CD4-positive, alpha-beta T cell treated with Interleukin-10 for 1 hour (primary cell): ENCODE measurements at regions not wholly inside any gene's neighbourhood (a gene's known extent, or its start where the extent isn't known, plus 50 kb on each side); places are given as distances from the start of the nearest gene placed in this dataset.

Source experiments
- DNase-seq: peaks from one replicate; pipeline ENCODE4 v3.0.0-alpha.2; 2020

DNA sequence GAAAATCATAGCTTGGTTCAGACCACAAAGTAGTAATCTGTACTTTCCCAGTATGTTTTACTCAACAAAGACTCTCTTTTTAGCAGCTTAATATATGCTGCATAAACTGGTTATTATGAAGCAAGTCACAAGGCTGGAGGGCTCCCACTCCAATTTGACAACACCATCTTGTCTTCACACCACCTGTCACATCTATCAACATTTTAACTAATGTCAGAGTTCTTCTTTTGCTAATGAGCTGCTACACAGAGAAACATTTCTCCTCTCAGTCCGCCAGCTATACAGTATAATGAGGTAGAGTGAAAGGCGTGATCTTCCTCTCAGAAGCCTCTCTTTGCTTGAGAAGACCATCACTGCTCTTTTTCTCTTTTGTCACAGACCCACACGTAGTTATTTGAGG, 230.1 kb downstream of the BARHL2 start:
- no peak for DNase-seq

GRCh38 chr1:90486134-90486824, 230.8 kb downstream of the BARHL2 start:
- DNase-seq, result no peak

DNA sequence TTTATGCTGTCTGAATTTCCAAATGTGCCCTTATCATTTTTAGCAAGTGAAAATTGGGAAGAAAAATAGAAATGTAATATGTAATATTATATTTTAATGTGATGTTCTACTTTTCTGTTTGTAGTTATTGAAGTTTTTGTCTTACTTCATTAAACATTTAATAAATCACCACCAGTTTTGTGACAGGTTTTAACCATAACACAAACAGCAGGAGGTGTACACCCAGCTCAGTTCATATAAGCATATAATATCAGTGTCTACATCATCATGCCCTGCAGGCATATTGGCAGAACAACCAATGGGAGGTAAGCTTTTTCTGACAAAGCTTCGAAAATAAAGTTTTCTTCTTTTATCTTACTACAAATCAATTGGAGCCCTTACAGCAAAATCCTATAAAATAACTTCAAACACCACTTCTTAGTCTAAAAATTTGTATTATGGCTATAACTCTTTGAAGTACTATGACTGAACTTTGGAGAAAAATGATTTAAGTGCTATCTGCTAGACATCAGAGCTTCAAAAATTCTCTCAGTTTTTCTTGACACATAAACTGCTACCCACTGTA, 236.7 kb downstream of the BARHL2 start:
- no peak for DNase-seq

DNA sequence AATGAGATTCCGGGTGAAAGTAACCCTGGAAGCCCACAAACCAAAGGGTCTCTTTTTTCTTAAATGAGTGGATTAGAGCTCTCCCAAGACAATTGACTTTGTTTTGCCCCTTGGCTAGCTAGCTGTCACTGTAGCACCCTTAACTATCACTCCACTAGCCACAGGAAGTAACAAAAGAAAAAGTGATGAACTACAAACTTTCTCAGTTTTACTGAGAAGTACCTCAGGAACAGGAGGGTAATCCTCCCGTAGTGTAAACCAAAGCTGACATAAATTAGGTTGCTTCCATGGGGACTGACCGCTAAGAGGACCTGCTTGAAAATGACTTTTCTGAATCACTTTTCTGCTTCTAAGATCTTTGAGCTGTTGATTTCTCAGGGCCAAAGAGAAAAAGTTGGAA, 240.1 kb downstream of the BARHL2 start:
- no peak for DNase-seq

DNA sequence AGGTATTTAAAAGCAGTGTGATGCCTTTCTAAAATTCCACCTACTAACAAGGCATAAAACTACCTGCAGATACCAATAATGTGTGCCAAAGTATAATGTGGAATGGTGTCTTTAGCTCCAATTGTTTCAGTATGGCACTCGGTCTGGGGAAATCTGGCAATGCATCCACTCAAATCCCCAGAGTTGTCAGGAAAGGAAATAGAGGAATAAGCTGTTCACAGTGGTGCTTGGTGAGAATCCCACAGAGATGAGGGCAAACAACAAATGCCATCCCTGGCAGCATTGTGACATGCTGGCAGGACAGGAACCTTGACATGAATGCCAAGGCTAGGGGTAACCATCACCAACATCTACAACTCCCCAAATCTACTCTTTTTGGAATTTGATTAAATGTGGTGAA, 240.7 kb downstream of the BARHL2 start:
- no peak for DNase-seq

GRCh38 chr1:90475631-90476030, 241.5 kb downstream of the BARHL2 start:
- no peak for DNase-seq

DNA sequence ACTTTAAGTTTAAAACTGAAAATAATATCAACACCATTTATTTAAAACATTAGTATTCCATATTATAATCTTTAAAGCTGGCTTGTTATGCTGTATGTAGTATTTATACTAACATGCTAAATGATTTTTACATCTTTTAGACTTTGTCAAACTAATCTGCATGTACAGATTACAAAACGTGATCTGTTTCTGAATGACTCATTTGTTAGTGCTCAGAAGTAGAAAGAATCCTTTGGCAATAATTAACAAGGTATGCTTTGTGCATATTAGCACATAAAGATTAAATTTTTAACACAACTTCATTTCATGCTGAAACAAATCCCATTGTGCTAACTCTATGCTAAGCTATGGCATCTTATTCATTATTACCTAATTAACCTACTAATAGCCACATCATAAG, 242.4 kb downstream of the BARHL2 start:
- DNase-seq, result no peak

GRCh38 chr1:90474158-90474557, 242.9 kb downstream of the BARHL2 start:
- no peak for DNase-seq

- no peak for DNase-seq
Observed at GRCh38 chr1:90472775-90473174, 244.3 kb downstream of the BARHL2 start.

DNA sequence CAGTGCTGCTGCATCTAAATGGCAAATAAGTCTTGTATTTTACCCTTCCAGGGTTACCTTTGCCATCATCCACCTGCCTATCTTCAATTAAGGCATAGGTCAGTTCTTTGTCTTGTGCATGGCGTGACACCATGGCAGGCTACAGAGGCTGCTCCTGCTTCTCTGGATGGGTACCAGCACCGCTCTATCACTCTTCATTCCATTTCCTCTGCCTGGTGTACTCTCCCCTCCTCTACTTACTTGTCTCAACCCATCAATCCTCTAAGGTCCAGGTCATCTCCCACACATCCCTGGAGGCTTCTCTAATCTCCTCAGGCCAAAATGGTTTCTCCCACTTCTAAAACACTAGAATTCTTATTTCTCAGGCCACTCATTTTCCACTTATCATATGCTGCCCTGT, 257.5 kb downstream of the BARHL2 start:
- DNase-seq, result no peak

DNA sequence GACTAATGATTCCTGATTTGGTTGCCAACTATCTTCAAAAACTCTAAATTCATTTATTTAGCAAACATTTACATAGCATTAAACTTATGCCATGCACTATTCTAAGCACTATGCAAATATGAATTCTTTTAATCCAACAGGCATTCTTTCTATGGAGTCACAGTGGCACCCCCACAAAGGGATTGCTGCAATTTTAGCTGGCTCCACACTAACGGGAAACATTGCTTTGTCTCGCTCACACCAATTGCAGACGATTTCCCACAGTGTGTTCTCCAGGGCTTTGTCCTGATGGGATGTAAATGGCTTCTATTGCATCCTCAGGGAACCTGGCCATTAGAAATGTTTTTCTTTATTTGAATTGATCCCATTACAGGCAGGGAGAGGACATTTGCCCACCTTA, 259.1 kb downstream of the BARHL2 start:
- no peak for DNase-seq

- no peak for DNase-seq
Observed at GRCh38 chr1:90452491-90452890, 264.6 kb downstream of the BARHL2 start.

- no peak for DNase-seq
Observed at GRCh38 chr1:90443354-90443753, 273.7 kb downstream of the BARHL2 start.

DNA sequence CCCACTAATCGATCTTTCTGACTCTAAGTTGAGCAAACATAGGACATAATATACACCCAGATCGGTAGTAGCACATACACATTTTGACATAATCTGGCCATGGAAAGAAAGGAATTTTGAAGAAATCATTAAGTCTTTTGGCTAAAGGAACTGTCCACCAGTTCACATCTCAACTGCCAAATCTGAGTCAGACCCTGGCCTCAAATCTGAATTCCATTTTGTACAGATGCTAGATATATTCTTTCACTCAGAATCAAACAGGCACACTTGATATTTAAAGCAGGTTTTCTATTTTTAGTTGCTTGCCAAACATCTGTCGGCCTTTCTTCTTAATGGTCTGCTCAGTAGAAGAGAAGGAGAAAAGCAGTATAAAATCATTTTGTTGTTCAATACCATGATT, 281.8 kb downstream of the BARHL2 start:
- DNase-seq, result no peak

GRCh38 chr1:90434460-90434859, 282.6 kb downstream of the BARHL2 start:
- DNase-seq, result no peak

DNA sequence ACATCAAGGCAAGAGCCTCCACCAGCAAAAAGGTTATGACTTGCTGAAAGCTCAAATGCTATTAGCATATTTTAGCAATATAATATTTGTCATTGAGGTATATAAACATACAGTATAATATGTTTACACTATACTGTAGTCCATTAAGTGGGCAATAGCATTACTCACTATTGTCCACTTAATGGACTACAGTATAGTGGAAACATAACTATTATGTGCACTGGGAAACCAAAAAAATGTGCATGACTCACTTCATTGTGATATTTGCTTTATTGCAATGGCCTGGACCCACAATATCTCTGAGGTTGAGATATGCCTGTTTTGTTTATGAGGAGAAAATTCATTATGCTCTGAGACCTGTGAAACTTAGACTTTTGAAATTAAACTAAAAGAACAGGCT, 300.0 kb downstream of the BARHL2 start:
- DNase-seq, result no peak

DNA sequence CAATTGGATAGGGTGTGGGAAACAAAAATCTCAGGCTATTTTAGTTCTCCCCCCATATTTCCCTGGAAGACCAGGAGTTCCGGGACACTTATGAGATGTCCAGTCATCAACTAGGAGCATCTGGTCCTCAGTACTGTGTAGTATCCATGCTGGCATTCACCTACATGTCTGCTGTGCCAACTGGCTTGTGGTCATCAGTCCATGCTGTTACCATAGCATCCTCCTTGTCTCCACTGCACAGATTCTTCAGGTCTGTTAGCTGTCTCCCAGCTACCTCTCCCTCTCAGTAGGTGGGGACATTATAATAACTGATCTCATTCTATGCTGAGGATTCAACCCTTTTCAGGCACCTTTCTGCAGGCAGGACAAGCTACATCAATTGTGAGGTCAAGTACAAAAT, 302.9 kb downstream of the BARHL2 start:
- no peak for DNase-seq

- no peak for DNase-seq
Observed at GRCh38 chr1:90413519-90413918, 303.6 kb downstream of the BARHL2 start.

- no peak for DNase-seq
Observed at GRCh38 chr1:90412563-90412962, 304.5 kb downstream of the BARHL2 start.

DNA sequence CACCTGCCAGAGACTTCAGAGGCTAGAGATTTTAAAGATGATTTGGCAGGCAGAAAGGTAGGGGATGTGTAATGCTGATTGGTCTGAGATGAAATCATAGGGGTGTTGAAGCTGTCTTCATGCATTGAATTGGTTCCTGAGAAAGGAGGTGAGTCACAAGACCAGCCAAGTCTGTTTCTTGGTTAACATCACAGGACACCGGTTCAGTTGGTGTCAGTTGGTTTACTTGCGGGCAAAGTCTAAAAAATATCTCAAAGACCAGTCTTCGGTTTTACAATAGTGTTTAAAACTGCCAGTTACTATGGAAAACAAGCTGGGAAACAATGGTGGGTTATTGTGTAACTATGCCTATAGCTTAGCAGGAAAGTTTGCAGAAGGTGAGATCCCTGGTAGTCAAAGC, 305.9 kb downstream of the BARHL2 start:
- no peak for DNase-seq

- DNase-seq, result no peak
Observed at GRCh38 chr1:90407737-90408136, 309.4 kb downstream of the BARHL2 start.

- DNase-seq, result no peak
Observed at GRCh38 chr1:90405726-90406125, 311.4 kb downstream of the BARHL2 start.

DNA sequence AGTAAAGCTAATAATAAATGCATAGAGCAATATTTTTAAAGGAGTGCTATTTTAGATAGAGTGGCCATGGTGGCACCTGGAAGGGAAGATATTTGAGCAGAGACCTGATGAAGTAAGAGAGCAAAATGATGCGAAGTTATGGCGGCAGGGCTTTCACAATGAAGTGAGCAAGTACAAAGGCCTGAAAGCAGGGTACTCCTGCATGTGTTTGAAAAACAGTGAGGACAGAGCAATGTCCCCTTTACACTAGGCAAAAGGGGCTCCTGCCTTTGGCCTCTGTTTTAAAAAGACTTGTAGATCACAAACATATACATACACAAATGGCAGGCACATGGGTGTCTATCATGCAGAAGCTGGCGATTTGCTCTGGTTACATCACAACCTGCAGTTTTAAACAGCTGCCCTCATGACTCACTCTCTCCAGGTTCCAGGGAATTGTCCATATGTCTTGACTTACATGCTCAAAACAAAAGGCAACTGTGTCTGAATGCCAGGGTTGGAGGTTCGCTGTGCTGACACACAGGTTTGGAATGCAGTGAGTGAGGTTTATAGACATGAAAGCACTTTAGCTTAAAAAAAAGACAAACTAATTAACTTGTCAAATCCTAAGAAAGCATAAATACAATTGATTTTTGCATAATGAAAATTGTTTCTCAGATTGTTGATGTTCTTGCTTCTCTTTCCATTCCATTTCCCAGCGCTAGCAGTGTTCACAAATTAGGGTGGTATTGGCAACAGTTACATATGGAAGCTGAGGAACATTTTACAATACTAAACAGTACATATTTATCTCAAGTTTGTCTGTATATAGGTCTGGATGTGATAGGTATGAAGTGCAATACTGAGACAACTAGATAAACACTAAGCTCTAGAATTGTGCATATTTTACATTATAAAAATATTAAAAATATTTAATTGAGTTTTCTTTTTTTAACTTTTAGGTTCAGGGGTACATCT, 313.9 kb downstream of the BARHL2 start:
- no peak for DNase-seq

GRCh38 chr1:90400131-90400530, 317.0 kb downstream of the BARHL2 start:
- DNase-seq, result no peak
